Smooth muscle cell (in vitro differentiated cells): ENCODE measurements at regions not wholly inside any gene's neighbourhood (a gene's known extent, or its start where the extent isn't known, plus 50 kb on each side); places are given as distances from the start of the nearest gene placed in this dataset.

ENCODE experiments used
- DNase-seq: peaks from one replicate; lab custom pipeline; 2025; ENCODE audit not compliant: unreplicated experiment; lab: John Stamatoyannopoulos, UW
- H2AFZ ChIP-seq: fragments of 200-600 bp; sonication (generic); 2 replicates; pipeline ENCODE4 v1.6.0; 2016; ENCODE audit warnings: antibody characterized with exemption, low read depth, mild to moderate bottlenecking
- H3F3A ChIP-seq: fragments of 200-600 bp; sonication (generic); 2 replicates; pipeline ENCODE4 v1.6.0; 2017; ENCODE audit warnings: antibody characterized with exemption, low read depth
- H3K27ac ChIP-seq: fragments of 200-600 bp; sonication (generic); 2 replicates; pipeline ENCODE4 v1.5.1; 2016; ENCODE audit warnings: low read depth, mild to moderate bottlenecking
- H3K27me3 ChIP-seq: fragments of 200-600 bp; sonication (generic); 2 replicates; pipeline ENCODE4 v1.6.1; 2016; ENCODE audit warnings: low read depth, mild to moderate bottlenecking
- H3K36me3 ChIP-seq: fragments of 200-600 bp; sonication (generic); 2 replicates; pipeline ENCODE4 v1.5.1; 2016; ENCODE audit warnings: low read depth
- H3K4me1 ChIP-seq: fragments of 200-600 bp; sonication (generic); 2 replicates; pipeline ENCODE4 v1.5.1; 2016; ENCODE audit warnings: low read depth
- H3K4me2 ChIP-seq: fragments of 200-600 bp; sonication (generic); 2 replicates; pipeline ENCODE4 v1.6.0; 2016; ENCODE audit warnings: mild to moderate bottlenecking
- H3K4me3 ChIP-seq: fragments of 200-600 bp; sonication (generic); 2 replicates; pipeline ENCODE4 v1.5.1; 2016; ENCODE audit warnings: mild to moderate bottlenecking
- H3K79me2 ChIP-seq: fragments of 200-600 bp; sonication (generic); 2 replicates; pipeline ENCODE4 v1.6.0; 2016; ENCODE audit warnings: low read depth, mild to moderate bottlenecking
- H3K9ac ChIP-seq: fragments of 200-600 bp; sonication (generic); 2 replicates; pipeline ENCODE4 v1.6.0; 2016; ENCODE audit warnings: low read depth
- H3K9me3 ChIP-seq: fragments of 200-600 bp; sonication (generic); replicated peaks from 2 replicates; pipeline ENCODE4 v1.5.1; 2016; ENCODE audit warnings: low read depth
- H4K20me1 ChIP-seq: fragments of 200-600 bp; sonication (generic); 2 replicates; pipeline ENCODE4 v1.6.0; 2016; ENCODE audit warnings: low read depth
- CTCF ChIP-seq: fragments of 200-600 bp; sonication (generic); IDR thresholded peaks from 2 replicates; pipeline ENCODE4 v1.5.1; 2017; ENCODE audit warnings: borderline replicate concordance, mild to moderate bottlenecking, antibody characterized with exemption; ENCODE audit not compliant: insufficient read depth, poor library complexity, severe bottlenecking
- WGBS: methylation state at CpG from one replicate; pipeline ENCODE4 v1.1.7; 2016; ENCODE audit warnings: low lambda C conversion rate; 5-methylcytosine and 5-hydroxymethylcytosine counted together

- Histone ChIP-seq H3K4me3 (no peak overlapping the region), H3K27ac (no peak overlapping the region), H3K9me3 (no peaks in the 10 kb centered on the region), H3F3A (no peaks in the 10 kb centered on the region), H3K4me1 (no peaks in the 10 kb centered on the region), H4K20me1 (no peaks in the 10 kb centered on the region), H2AFZ (no peak overlapping the region), H3K36me3 (no peaks in the 10 kb centered on the region), H3K9ac (no peak overlapping the region), H3K4me2 (no peak overlapping the region), H3K79me2 (no peaks in the 10 kb centered on the region), H3K27me3 (no peaks in the 10 kb centered on the region)
- DNase-seq: no peak
- WGBS: 80% methylated on average over 2 of the region's 2 CpGs
- no peak for TF ChIP-seq CTCF
Observed at GRCh38 chr10:56146806-56147205, 214.3 kb downstream of the ZWINT start.

GRCh38 chr10:56142092-56142728 is 218.8 kb downstream of the ZWINT start:
- no peaks in the 10 kb centered on the region for H3K27me3 ChIP-seq
- no peaks in the 10 kb centered on the region for H3K36me3 ChIP-seq
- H3K79me2 ChIP-seq: no peaks in the 10 kb centered on the region
- H4K20me1 ChIP-seq: no peaks in the 10 kb centered on the region
- no peaks in the 10 kb centered on the region for H3K4me1 ChIP-seq
- no peak overlapping the region for H2AFZ ChIP-seq
- no peaks in the 10 kb centered on the region for H3K9me3 ChIP-seq
- WGBS: 89% methylated on average over 1 of the region's 1 CpG
- TF ChIP-seq CTCF: no peak
- no peak for DNase-seq
- H3K4me3 ChIP-seq: no peak overlapping the region
- no peak overlapping the region for H3K9ac ChIP-seq
- no peak overlapping the region for H3K27ac ChIP-seq
- H3K4me2 ChIP-seq: no peak overlapping the region
- no peaks in the 10 kb centered on the region for H3F3A ChIP-seq

GRCh38 chr10:56139405-56139804 is 221.7 kb downstream of the ZWINT start:
- Histone ChIP-seq H3K9me3 (no peaks in the 10 kb centered on the region), H2AFZ (no peak overlapping the region), H4K20me1 (no peaks in the 10 kb centered on the region), H3K4me2 (no peak overlapping the region), H3K27ac (no peak overlapping the region), H3K4me3 (no peak overlapping the region), H3K27me3 (no peaks in the 10 kb centered on the region), H3K4me1 (no peaks in the 10 kb centered on the region), H3F3A (no peaks in the 10 kb centered on the region), H3K36me3 (no peaks in the 10 kb centered on the region), H3K79me2 (no peaks in the 10 kb centered on the region), H3K9ac (no peak overlapping the region)
- no peak for TF ChIP-seq CTCF
- no peak for DNase-seq
- WGBS: 84% methylated on average over 4 of the region's 4 CpGs

GRCh38 chr10:56135828-56136227 is 225.2 kb downstream of the ZWINT start:
- no peaks in the 10 kb centered on the region for H3K79me2 ChIP-seq
- H4K20me1 ChIP-seq: no peaks in the 10 kb centered on the region
- H3K4me2 ChIP-seq: no peak overlapping the region
- H3F3A ChIP-seq: no peaks in the 10 kb centered on the region
- no peaks in the 10 kb centered on the region for H3K36me3 ChIP-seq
- WGBS: 78% methylated on average over 4 of the region's 4 CpGs
- H2AFZ ChIP-seq: no peak overlapping the region
- no peak overlapping the region for H3K9ac ChIP-seq
- H3K4me1 ChIP-seq: no peaks in the 10 kb centered on the region
- no peaks in the 10 kb centered on the region for H3K27me3 ChIP-seq
- H3K4me3 ChIP-seq: no peak overlapping the region
- H3K9me3 ChIP-seq: no peaks in the 10 kb centered on the region
- DNase-seq: no peak
- no peak overlapping the region for H3K27ac ChIP-seq
- no peak for TF ChIP-seq CTCF
